A673 (cell line): ENCODE measurements at regions not wholly inside any gene's neighbourhood (a gene's known extent, or its start where the extent isn't known, plus 50 kb on each side); places are given as distances from the start of the nearest gene placed in this dataset.

ENCODE experiments used
- BruUV-seq: library from RNA; stranded (reverse); fragments of 400-500 nt; replicated peaks from 2 replicates; lab custom pipeline; 2021; lab: Mats Ljungman, UMichigan
- CTCF ChIA-PET: fragments of 300-600 bp; sonication (Branson Sonifier 250); formaldehyde crosslinking; loops from one replicate; lab custom pipeline; 2022; ENCODE audit warnings: antibody characterized with exemption; lab: Charles Lee
- POLR2A ChIA-PET: fragments of 300-600 bp; sonication (Branson Sonifier 250); formaldehyde crosslinking; loops from one replicate; lab custom pipeline; 2022; ENCODE audit warnings: antibody characterized with exemption; ENCODE audit not compliant: low non-redundant PET; lab: Charles Lee
- DNase-seq: peaks from one replicate; pipeline ENCODE4 v3.0.0-alpha.2; 2015; ENCODE audit warnings: low spot score
- H3K27ac ChIP-seq: fragments of 200-600 bp; sonication (generic); 2 replicates; pipeline ENCODE4 v1.5.1; 2016; ENCODE audit warnings: mixed run types, low read depth, mild to moderate bottlenecking, mixed read lengths, antibody characterized with exemption, low read length; ENCODE audit not compliant: poor library complexity, severe bottlenecking
- H3K27me3 ChIP-seq: fragments of 200-600 bp; sonication (generic); replicated peaks from 2 replicates; pipeline ENCODE4 v1.6.1; 2017; ENCODE audit warnings: mixed run types, low read depth, mild to moderate bottlenecking, mixed read lengths, antibody characterized with exemption, low read length; ENCODE audit not compliant: insufficient read depth, poor library complexity
- H3K36me3 ChIP-seq: fragments of 200-600 bp; sonication (generic); 2 replicates; pipeline ENCODE4 v1.6.1; 2016; ENCODE audit warnings: mixed run types, mild to moderate bottlenecking, mixed read lengths, antibody characterized with exemption, low read length; ENCODE audit not compliant: insufficient read depth, poor library complexity, severe bottlenecking
- H3K4me1 ChIP-seq: fragments of 200-600 bp; sonication (generic); 2 replicates; pipeline ENCODE4 v1.6.1; 2017; ENCODE audit warnings: mixed run types, mild to moderate bottlenecking, mixed read lengths, antibody characterized with exemption, low read length; ENCODE audit not compliant: insufficient read depth, poor library complexity, severe bottlenecking
- H3K4me3 ChIP-seq: fragments of 200-600 bp; sonication (generic); 2 replicates; pipeline ENCODE4 v1.5.1; 2016; ENCODE audit warnings: low read depth, mixed run types, mild to moderate bottlenecking, mixed read lengths, low read length; ENCODE audit not compliant: poor library complexity, severe bottlenecking
- H3K9me3 ChIP-seq: fragments of 200-600 bp; sonication (generic); 2 replicates; pipeline ENCODE4 v1.6.1; 2016; ENCODE audit warnings: mixed run types, low read depth, mild to moderate bottlenecking, mixed read lengths, antibody characterized with exemption, low read length; ENCODE audit not compliant: poor library complexity, severe bottlenecking
- EZH2 ChIP-seq: fragments of 200-600 bp; sonication (generic); IDR thresholded peaks from 2 replicates; pipeline ENCODE4 v1.6.1; 2017; ENCODE audit warnings: borderline replicate concordance, low read depth, mild to moderate bottlenecking, mixed read lengths, antibody characterized with exemption, low read length; ENCODE audit not compliant: poor library complexity, severe bottlenecking
- intact Hi-C: fragments of 100-400 bp; cut with micrococcal nuclease; formaldehyde crosslinking; loops from one replicate; pipeline ENCODE4 v1.10.0; 2022; ENCODE audit not compliant: unreplicated experiment
- TF ChIP-seq, protein P1 (sequence below): fragments of 300-800, 200-600 bp; sonication (generic); conservative IDR thresholded peaks from 2 replicates; pipeline ENCODE4 v1.5.1; 2017; ENCODE audit warnings: low read depth, mild to moderate bottlenecking, antibody characterized with exemption, low read length, moderate library complexity, mixed read lengths

DNA sequence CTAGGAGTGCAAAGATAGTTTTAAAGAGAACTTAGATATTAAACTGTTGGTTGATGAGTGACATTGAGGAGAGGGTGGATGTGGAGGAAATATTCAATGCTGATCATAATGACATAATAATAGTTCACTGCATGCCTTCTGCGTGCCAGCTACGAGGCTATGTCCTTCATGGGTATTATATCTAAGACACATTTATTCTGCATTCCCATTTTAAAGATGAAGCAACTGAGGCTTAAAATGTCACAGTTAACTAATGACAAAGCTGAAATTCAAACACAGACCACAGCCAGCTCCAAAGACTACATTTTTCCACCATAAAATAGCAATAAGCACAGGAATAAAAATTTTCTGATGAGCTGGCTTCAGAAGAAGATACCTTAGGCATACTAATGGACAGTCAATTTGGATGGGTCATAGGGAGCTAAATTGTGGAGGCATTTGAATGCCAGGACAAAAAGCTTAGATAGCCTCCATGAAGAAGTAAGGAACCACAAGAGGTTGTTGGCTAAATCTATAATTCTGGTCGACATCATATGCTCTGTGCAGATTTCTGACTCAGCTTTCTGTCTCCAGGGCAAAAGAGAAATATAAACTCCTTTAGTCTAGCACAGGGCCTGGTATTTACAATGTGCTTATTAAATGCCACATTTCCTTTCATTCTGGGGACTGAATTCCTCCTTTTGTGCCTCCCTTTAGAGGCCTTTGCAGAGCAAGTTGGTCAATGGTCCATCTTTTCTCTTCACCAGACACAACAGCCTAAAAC is 71.2 kb upstream of the NRIP1 start:
- peaks cover 4% of the 10 kb centered on the region for H3K4me1 ChIP-seq

DNA sequence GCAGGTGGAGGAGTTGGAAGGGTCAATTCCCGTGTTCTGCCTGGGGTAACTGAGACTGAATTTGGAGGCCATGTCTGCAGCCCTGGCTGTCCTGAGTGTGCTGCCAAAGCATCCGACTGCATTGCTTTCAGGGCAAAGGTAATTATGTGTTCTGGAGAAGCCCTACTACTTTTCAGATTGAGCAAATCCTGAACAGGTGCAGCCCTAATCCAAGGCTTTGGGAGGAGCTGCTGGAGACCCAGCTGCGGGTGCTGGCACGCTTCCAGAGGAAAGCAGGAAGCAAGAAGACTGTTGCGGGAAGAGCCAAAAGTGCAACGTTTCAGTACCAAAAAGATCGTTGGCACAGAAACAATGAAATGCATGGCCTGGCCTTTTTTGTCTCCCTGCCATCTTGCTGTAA is 73.7 kb upstream of the NRIP1 start:
- peak; percentile 9 for DNase-seq
- no TSS peak for BruUV-seq
- Histone ChIP-seq H3K9me3 (no peaks in the 10 kb centered on the region), H3K27ac (no peak overlapping the region), H3K36me3 (no peaks in the 10 kb centered on the region), H3K4me1 (peaks cover 4% of the 10 kb centered on the region), H3K27me3 (no peaks in the 10 kb centered on the region), H3K4me3 (no peak overlapping the region)
- CTCF ChIA-PET = no interaction called here
- intact Hi-C loops = no loop called here
- TF ChIP-seq EZH2 = no peak
- TF ChIP-seq, protein P1, sequence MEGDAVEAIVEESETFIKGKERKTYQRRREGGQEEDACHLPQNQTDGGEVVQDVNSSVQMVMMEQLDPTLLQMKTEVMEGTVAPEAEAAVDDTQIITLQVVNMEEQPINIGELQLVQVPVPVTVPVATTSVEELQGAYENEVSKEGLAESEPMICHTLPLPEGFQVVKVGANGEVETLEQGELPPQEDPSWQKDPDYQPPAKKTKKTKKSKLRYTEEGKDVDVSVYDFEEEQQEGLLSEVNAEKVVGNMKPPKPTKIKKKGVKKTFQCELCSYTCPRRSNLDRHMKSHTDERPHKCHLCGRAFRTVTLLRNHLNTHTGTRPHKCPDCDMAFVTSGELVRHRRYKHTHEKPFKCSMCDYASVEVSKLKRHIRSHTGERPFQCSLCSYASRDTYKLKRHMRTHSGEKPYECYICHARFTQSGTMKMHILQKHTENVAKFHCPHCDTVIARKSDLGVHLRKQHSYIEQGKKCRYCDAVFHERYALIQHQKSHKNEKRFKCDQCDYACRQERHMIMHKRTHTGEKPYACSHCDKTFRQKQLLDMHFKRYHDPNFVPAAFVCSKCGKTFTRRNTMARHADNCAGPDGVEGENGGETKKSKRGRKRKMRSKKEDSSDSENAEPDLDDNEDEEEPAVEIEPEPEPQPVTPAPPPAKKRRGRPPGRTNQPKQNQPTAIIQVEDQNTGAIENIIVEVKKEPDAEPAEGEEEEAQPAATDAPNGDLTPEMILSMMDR = no peak
- POLR2A ChIA-PET = no interaction called here

More for the DNA sequence above, 71.2 kb upstream of the NRIP1 start:
- intact Hi-C loops = no loop called here
- CTCF ChIA-PET = no interaction called here
- Histone ChIP-seq H3K9me3 (no peaks in the 10 kb centered on the region), H3K27me3 (no peaks in the 10 kb centered on the region), H3K36me3 (no peaks in the 10 kb centered on the region), H3K27ac (no peak overlapping the region), H3K4me3 (no peak overlapping the region)
- no peak for TF ChIP-seq EZH2
- TF ChIP-seq, protein P1 = no peak
- DNase-seq = no peak
- POLR2A ChIA-PET = no interaction called here
- no TSS peak for BruUV-seq

DNA sequence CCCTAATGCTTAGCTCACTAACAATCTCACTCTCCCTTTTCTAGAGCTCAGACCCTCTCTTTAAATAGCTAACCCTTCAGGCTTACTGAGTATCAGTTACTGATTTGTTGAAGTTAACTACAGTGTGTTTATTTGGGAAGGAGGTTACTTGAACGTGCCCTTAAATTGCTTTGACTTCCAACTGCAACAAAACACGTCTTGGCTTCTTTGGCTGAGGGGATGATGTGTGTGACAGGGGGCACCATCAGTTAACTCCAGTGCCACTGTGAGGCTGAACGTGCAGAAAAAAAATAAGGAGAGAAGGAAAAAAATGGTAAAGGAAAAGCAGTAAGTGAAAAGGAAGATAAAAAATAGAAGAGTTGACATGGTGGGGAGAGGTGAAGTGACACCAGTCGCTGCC is 75.1 kb upstream of the NRIP1 start:
- TF ChIP-seq EZH2 = no peak
- TF ChIP-seq, protein P1 = no peak
- no peaks in the 10 kb centered on the region for H3K9me3 ChIP-seq
- intact Hi-C loops = no loop called here
- no peaks in the 10 kb centered on the region for H3K4me1 ChIP-seq
- CTCF ChIA-PET = no interaction called here
- H3K27me3 ChIP-seq = no peaks in the 10 kb centered on the region
- no peak for DNase-seq
- POLR2A ChIA-PET = interaction anchor here (0.6 kb wide), 1 partner anchor 1045 kb away, joined by 4 read pairs; no protein-coding TSS in a partner anchor
- no peaks in the 10 kb centered on the region for H3K36me3 ChIP-seq
- no TSS peak for BruUV-seq
- no peak overlapping the region for H3K4me3 ChIP-seq
- no peak overlapping the region for H3K27ac ChIP-seq
